HepG2 (cell line): ENCODE measurements at regions not wholly inside any gene's neighbourhood (a gene's known extent, or its start where the extent isn't known, plus 50 kb on each side); places are given as distances from the start of the nearest gene placed in this dataset.

Experiments
- ATAC-seq: fragments of 200-7000 bp; cut with Tn5 transposase; 3 replicates; pipeline ENCODE4 v1.9.1; 2020; ENCODE audit warnings: mild to moderate bottlenecking, moderate library complexity
- BruUV-seq: library from RNA; stranded (reverse); fragments of 400-500 nt; replicated peaks from 2 replicates; lab custom pipeline; 2021; lab: Mats Ljungman, UMichigan
- CTCF ChIA-PET: fragments of 300-600 bp; formaldehyde crosslinking; extraction: SDS; loops from one replicate; lab custom pipeline; 2021; ENCODE audit warnings: low total read pairs, inconsistent platforms, low intra/inter-chr PET ratio; lab: Yijun Ruan, JAX
- POLR2A ChIA-PET: fragments of 350-600 bp; sonication (Branson Sonifier 250); formaldehyde crosslinking; loops from one replicate; lab custom pipeline; 2020; ENCODE audit warnings: antibody characterized with exemption, inconsistent platforms; lab: Yijun Ruan, JAX
- DNase-seq: peaks from one replicate; pipeline ENCODE4 v3.0.0-alpha.2; 2015; ENCODE audit warnings: low spot score
- FAIRE-seq: peaks from 3 replicates; lab custom pipeline; 2011; peaks lifted over from hg19 to GRCh38; lab: Jason Lieb, UNC
- H2AFZ ChIP-seq: one replicate; pipeline ENCODE4 v1.6.1; 2011; ENCODE audit warnings: low read length, inconsistent platforms
- H3K27ac ChIP-seq: fragments of 300-600 bp; 3 replicates; pipeline ENCODE4 v1.8.0; 2011; ENCODE audit warnings: mixed run types, mild to moderate bottlenecking, mixed read lengths, low read length, inconsistent platforms; ENCODE audit not compliant: insufficient read depth; ENCODE audit errors: extremely low read length
- H3K27me3 ChIP-seq, 2 experiments: fragments of 200-600 bp in 1 of 2; 2 replicates in 1 of 2; 3 replicates in 1 of 2; pipeline versions ENCODE4 v1.6.0 to v1.8.0; 2011; ENCODE audit warnings: low read length in 2 of 2, mild to moderate bottlenecking in 2 of 2, moderate library complexity in 2 of 2, inconsistent platforms in 1 of 2; ENCODE audit not compliant: insufficient read depth in 2 of 2, control insufficient read depth in 1 of 2
- H3K36me3 ChIP-seq, 2 experiments: fragments of 200-600 bp in 1 of 2; replicated peaks in 1 of 2; 2 replicates in 1 of 2; 3 replicates in 1 of 2; pipeline versions ENCODE4 v1.5.1 to v1.8.0; 2011; ENCODE audit warnings: low read length in 2 of 2, inconsistent platforms in 1 of 2; ENCODE audit not compliant: insufficient read depth in 2 of 2, control insufficient read depth in 1 of 2
- H3K4me1 ChIP-seq: 2 replicates; pipeline ENCODE4 v1.5.1; 2012; ENCODE audit warnings: low read length, inconsistent platforms; ENCODE audit not compliant: insufficient read depth
- H3K4me2 ChIP-seq: 2 replicates; pipeline ENCODE4 v1.6.0; 2011; ENCODE audit warnings: low read depth, low read length, inconsistent platforms
- H3K4me3 ChIP-seq, 3 experiments: fragments of 200-600 bp in 1 of 3; sonication (generic), shearing (Covaris generic) in 1 of 3; replicated peaks in 1 of 3; 2 replicates each; pipeline ENCODE4 v1.5.1; 2011 to 2016; ENCODE audit warnings: low read length in 3 of 3, inconsistent platforms in 2 of 3, low read depth in 2 of 3, mild to moderate bottlenecking in 2 of 3, control low read depth in 1 of 3, mixed read lengths in 1 of 3; ENCODE audit not compliant: insufficient read depth in 1 of 3
- H3K79me2 ChIP-seq: one replicate; pipeline ENCODE4 v1.6.1; 2011; ENCODE audit warnings: low read length, inconsistent platforms; ENCODE audit not compliant: insufficient read depth
- H3K9ac ChIP-seq: 2 replicates; pipeline ENCODE4 v1.6.0; 2011; ENCODE audit warnings: mild to moderate bottlenecking, low read depth, low read length, inconsistent platforms; ENCODE audit not compliant: insufficient read depth
- H3K9me3 ChIP-seq: 2 replicates; pipeline ENCODE4 v1.5.1; 2012; ENCODE audit warnings: mild to moderate bottlenecking, low read length
- H4K20me1 ChIP-seq: 2 replicates; pipeline ENCODE4 v1.6.0; 2011; ENCODE audit warnings: inconsistent platforms, mild to moderate bottlenecking, low read length, moderate library complexity; ENCODE audit not compliant: insufficient read depth
- CBFB ChIP-seq: sonication (generic); formaldehyde crosslinking; IDR thresholded peaks from 2 replicates; pipeline ENCODE4 v1.4.0; 2020; ENCODE audit warnings: missing genetic modification reagents
- DR1 ChIP-seq: sonication (generic); formaldehyde crosslinking; IDR thresholded peaks from 2 replicates; pipeline ENCODE4 v1.8.0; 2021; ENCODE audit warnings: mild to moderate bottlenecking, missing genetic modification reagents, inconsistent platforms
- GTF2F1 ChIP-seq: fragments of 150-350 bp; IDR thresholded peaks from 2 replicates; pipeline ENCODE4 v1.6.1; 2014; ENCODE audit warnings: low read length
- RBAK ChIP-seq: sonication (generic); formaldehyde crosslinking; IDR thresholded peaks from 2 replicates; pipeline ENCODE4 v1.5.1; 2020; ENCODE audit warnings: mild to moderate bottlenecking, missing genetic modification reagents
- RFX5 ChIP-seq: IDR thresholded peaks from 2 replicates; pipeline ENCODE4 v1.6.1; 2011; ENCODE audit warnings: low read depth, low read length, improper control_type of control experiment
- RXRB ChIP-seq: IDR thresholded peaks from 2 replicates; pipeline ENCODE4 v1.6.1; 2016; ENCODE audit warnings: borderline replicate concordance, missing genetic modification reagents, missing compliant biosample characterization
- TAF15 ChIP-seq: fragments of 200-400 bp; formaldehyde crosslinking; IDR thresholded peaks from one replicate; pipeline ENCODE4 v1.6.1; 2018; ENCODE audit warnings: mild to moderate bottlenecking, low read depth, low read length; ENCODE audit not compliant: poor library complexity, severe bottlenecking
- ZFAT ChIP-seq: sonication (generic); formaldehyde crosslinking; conservative IDR thresholded peaks from 2 replicates; pipeline ENCODE4 v1.8.1; 2023; ENCODE audit warnings: missing genetic modification reagents, inconsistent platforms
- ZIK1 ChIP-seq: sonication (generic); formaldehyde crosslinking; IDR thresholded peaks from 2 replicates; pipeline ENCODE4 v1.5.0; 2020; ENCODE audit warnings: mild to moderate bottlenecking, low read depth, missing genetic modification reagents, borderline replicate concordance
- ZNF101 ChIP-seq: sonication (generic); formaldehyde crosslinking; IDR thresholded peaks from 2 replicates; pipeline ENCODE4 v1.4.0; 2020; ENCODE audit warnings: mild to moderate bottlenecking, low read depth, missing genetic modification reagents, borderline replicate concordance
- ZNF124 ChIP-seq: sonication (generic); formaldehyde crosslinking; IDR thresholded peaks from 2 replicates; pipeline ENCODE4 v1.4.0; 2020; ENCODE audit warnings: missing genetic modification reagents
- ZNF382 ChIP-seq: sonication (generic); formaldehyde crosslinking; IDR thresholded peaks from 2 replicates; pipeline ENCODE4 v1.5.0; 2020; ENCODE audit warnings: missing genetic modification reagents, mild to moderate bottlenecking, borderline replicate concordance
- ZNF773 ChIP-seq: sonication (generic); formaldehyde crosslinking; IDR thresholded peaks from 2 replicates; pipeline ENCODE4 v1.4.0; 2020; ENCODE audit warnings: missing genetic modification reagents, borderline replicate concordance
- ZNF777 ChIP-seq: sonication (generic); formaldehyde crosslinking; IDR thresholded peaks from 2 replicates; pipeline ENCODE4 v1.4.0; 2020; ENCODE audit warnings: missing genetic modification reagents
- WGBS: methylation state at CpG from one replicate; pipeline ENCODE4 v1.1.6; 2017; ENCODE audit warnings: low lambda C conversion rate; 5-methylcytosine and 5-hydroxymethylcytosine counted together
- in situ Hi-C: cut with HindIII; loops from 2 replicates; pipeline ENCODE4 v1.10.0; 2017; ENCODE audit warnings: low pct_unique_long_range_greater_than_20kb; ENCODE audit not compliant: extremely low pct_ligation_motif_present
- intact Hi-C: fragments of 100-400 bp; cut with micrococcal nuclease; formaldehyde crosslinking; loops from one replicate; pipeline ENCODE4 v1.10.0; 2022; ENCODE audit not compliant: unreplicated experiment
- TF ChIP-seq, protein P1 (sequence below): sonication (generic); formaldehyde crosslinking; IDR thresholded peaks from 2 replicates; pipeline ENCODE4 v1.4.0; 2020; ENCODE audit warnings: mild to moderate bottlenecking, missing genetic modification reagents, borderline replicate concordance
- TF ChIP-seq, protein P2 (sequence below): sonication (generic); formaldehyde crosslinking; IDR thresholded peaks from 2 replicates; pipeline ENCODE4 v1.4.0; 2020; ENCODE audit warnings: low read depth, missing genetic modification reagents

DNA sequence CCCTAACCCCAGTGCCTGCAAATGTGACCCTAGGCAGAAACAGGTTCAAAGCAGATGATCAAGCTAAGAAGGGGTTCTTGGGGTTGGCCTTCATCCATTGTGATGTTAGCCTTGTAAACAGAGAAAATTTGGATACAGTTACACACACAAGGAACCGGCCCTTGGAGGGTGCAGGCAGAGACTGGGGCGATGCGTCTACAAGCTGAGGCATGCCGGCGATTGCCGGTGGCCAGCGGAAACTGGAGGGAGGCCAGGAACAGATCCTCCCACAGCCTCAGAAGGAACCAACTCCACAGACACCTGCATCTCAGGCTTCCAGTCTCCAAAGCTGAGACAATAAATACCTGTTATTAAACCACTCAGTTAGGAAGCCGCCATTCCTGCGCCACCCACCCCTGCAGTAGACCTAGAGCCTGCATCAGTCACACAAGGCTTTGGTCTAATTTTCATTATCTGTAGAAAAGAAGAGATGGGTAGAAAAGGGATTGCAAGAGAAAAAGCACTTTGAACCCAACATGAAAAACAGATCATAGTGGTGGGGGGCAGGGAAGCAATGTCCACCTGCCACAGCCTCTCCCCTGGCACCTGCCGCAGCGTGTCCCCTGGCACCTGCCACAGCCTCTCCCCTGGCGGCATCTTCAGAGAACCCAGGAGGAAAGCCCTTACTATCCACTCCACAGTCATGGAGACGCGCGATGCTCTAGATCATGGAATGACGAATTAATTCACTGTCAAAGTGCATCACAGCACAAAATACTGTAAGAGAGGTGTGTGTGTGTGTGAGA, 119.7 kb upstream of the SOX1 start:
- Histone ChIP-seq H3K9me3 (peaks cover 20% of the 10 kb centered on the region), H4K20me1 (no peaks in the 10 kb centered on the region), H3K27me3 (peaks cover 3 to 35% of the 10 kb centered on the region in 2 experiments), H3K4me2 (no peak overlapping the region), H3K36me3 (no peaks in the 10 kb centered on the region), H3K27ac (no peak overlapping the region), H2AFZ (no peak overlapping the region), H3K4me3 (no peak overlapping the region), H3K4me1 (no peaks in the 10 kb centered on the region), H3K9ac (no peak overlapping the region), H3K79me2 (no peaks in the 10 kb centered on the region)
- DNase-seq = no peak
- no peak for FAIRE-seq
- WGBS = 55% methylated on average over 15 of the region's 16 CpGs
- CTCF ChIA-PET = no interaction called here
- intact Hi-C loops = no loop called here
- no peak for ATAC-seq
- no TSS peak for BruUV-seq
- TF ChIP-seq DR1 (CRISPR knock-in tag) = no peak
- TF ChIP-seq ZNF101 (CRISPR knock-in tag) = no peak
- no peak for TF ChIP-seq ZNF382 (CRISPR knock-in tag)
- no peak for TF ChIP-seq ZNF777 (CRISPR knock-in tag)
- TF ChIP-seq ZNF124 = no peak
- TF ChIP-seq RXRB (CRISPR knock-in tag) = no peak
- no peak for TF ChIP-seq CBFB (CRISPR knock-in tag)
- no peak for TF ChIP-seq RFX5
- TF ChIP-seq ZIK1 (CRISPR knock-in tag) = no peak
- TF ChIP-seq GTF2F1 = no peak
- TF ChIP-seq ZNF773 = no peak
- TF ChIP-seq TAF15 = no peak
- TF ChIP-seq, protein P1, sequence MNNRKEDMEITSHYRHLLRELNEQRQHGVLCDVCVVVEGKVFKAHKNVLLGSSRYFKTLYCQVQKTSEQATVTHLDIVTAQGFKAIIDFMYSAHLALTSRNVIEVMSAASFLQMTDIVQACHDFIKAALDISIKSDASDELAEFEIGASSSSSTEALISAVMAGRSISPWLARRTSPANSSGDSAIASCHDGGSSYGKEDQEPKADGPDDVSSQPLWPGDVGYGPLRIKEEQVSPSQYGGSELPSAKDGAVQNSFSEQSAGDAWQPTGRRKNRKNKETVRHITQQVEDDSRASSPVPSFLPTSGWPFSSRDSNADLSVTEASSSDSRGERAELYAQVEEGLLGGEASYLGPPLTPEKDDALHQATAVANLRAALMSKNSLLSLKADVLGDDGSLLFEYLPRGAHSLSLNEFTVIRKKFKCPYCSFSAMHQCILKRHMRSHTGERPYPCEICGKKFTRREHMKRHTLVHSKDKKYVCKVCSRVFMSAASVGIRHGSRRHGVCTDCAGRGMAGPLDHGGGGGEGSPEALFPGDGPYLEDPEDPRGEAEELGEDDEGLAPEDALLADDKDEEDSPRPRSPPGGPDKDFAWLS (CRISPR knock-in tag) = no peak
- TF ChIP-seq, protein P2, sequence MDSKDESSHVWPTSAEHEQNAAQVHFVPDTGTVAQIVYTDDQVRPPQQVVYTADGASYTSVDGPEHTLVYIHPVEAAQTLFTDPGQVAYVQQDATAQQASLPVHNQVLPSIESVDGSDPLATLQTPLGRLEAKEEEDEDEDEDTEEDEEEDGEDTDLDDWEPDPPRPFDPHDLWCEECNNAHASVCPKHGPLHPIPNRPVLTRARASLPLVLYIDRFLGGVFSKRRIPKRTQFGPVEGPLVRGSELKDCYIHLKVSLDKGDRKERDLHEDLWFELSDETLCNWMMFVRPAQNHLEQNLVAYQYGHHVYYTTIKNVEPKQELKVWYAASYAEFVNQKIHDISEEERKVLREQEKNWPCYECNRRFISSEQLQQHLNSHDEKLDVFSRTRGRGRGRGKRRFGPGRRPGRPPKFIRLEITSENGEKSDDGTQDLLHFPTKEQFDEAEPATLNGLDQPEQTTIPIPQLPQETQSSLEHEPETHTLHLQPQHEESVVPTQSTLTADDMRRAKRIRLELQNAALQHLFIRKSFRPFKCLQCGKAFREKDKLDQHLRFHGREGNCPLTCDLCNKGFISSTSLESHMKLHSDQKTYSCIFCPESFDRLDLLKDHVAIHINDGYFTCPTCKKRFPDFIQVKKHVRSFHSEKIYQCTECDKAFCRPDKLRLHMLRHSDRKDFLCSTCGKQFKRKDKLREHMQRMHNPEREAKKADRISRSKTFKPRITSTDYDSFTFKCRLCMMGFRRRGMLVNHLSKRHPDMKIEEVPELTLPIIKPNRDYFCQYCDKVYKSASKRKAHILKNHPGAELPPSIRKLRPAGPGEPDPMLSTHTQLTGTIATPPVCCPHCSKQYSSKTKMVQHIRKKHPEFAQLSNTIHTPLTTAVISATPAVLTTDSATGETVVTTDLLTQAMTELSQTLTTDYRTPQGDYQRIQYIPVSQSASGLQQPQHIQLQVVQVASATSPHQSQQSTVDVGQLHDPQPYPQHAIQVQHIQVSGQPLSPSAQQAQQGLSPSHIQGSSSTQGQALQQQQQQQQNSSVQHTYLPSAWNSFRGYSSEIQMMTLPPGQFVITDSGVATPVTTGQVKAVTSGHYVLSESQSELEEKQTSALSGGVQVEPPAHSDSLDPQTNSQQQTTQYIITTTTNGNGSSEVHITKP = no peak
- TF ChIP-seq RBAK = no peak
- no peak for TF ChIP-seq ZFAT (CRISPR knock-in tag)
- POLR2A ChIA-PET = no interaction called here
- in situ Hi-C loops = no loop called here
